Fibroblast of skin of right biceps (primary cell): ENCODE measurements at regions not wholly inside any gene's neighbourhood (a gene's known extent, or its start where the extent isn't known, plus 50 kb on each side); places are given as distances from the start of the nearest gene placed in this dataset.
"Not testable (repeated sequence)": the region's sequence is repeated elsewhere in the genome, so short reads cannot be mapped to it uniquely, and the experiment has no call there.

Source experiments
- DNase-seq: peaks from one replicate; pipeline ENCODE4 v3.0.0-alpha.2; 2013

- no peak for DNase-seq
Observed at GRCh38 chr13:83453300-83453699, 429.0 kb downstream of the SLITRK1 start.

- DNase-seq, result no peak
Observed at GRCh38 chr13:83452292-83452950, 429.9 kb downstream of the SLITRK1 start.

- DNase-seq, result peak; percentile 28
Observed at GRCh38 chr13:83450591-83450990, 431.7 kb downstream of the SLITRK1 start.

GRCh38 chr13:83449668-83450395 is 432.4 kb downstream of the SLITRK1 start:
- peak; percentile 84 for DNase-seq

- no peak for DNase-seq
Observed at GRCh38 chr13:83440465-83440864, 441.8 kb downstream of the SLITRK1 start.

- not testable (repeated sequence) for DNase-seq
Observed at GRCh38 chr13:83439464-83439863, 442.8 kb downstream of the SLITRK1 start.

- DNase-seq, result no peak
Observed at GRCh38 chr13:83423861-83424260, 458.4 kb downstream of the SLITRK1 start.

GRCh38 chr13:83423381-83423780 is 458.9 kb downstream of the SLITRK1 start:
- DNase-seq, result no peak

- peak; percentile 14 for DNase-seq
Observed at GRCh38 chr13:83414393-83414792, 467.9 kb downstream of the SLITRK1 start.

GRCh38 chr13:83386609-83387008 is 495.7 kb downstream of the SLITRK1 start:
- DNase-seq, result no peak

GRCh38 chr13:83378908-83379307 is 503.4 kb downstream of the SLITRK1 start:
- peak; percentile 31 for DNase-seq

- peak; percentile 2 for DNase-seq
Observed at GRCh38 chr13:83377491-83377890, 504.8 kb downstream of the SLITRK1 start.

- DNase-seq, result peak; percentile 3
Observed at GRCh38 chr13:83372786-83373185, 509.5 kb downstream of the SLITRK1 start.

- DNase-seq, result no peak
Observed at GRCh38 chr13:83365723-83366122, 516.6 kb downstream of the SLITRK1 start.

- DNase-seq, result no peak
Observed at GRCh38 chr13:83355041-83355440, 527.2 kb downstream of the SLITRK1 start.

- peak; percentile 27 for DNase-seq
Observed at GRCh38 chr13:83352391-83352790, 529.9 kb downstream of the SLITRK1 start.

- DNase-seq, result peak; percentile 68
Observed at GRCh38 chr13:83350569-83350968, 531.7 kb downstream of the SLITRK1 start.

GRCh38 chr13:83344518-83344917 is 537.8 kb downstream of the SLITRK1 start:
- no peak for DNase-seq

GRCh38 chr13:83340170-83340569 is 542.1 kb downstream of the SLITRK1 start:
- DNase-seq, result no peak

GRCh38 chr13:83333614-83334388 is 548.5 kb downstream of the SLITRK1 start:
- no peak for DNase-seq

- DNase-seq, result no peak
Observed at GRCh38 chr13:83332751-83333150, 549.5 kb downstream of the SLITRK1 start.

- peak; percentile 25 for DNase-seq
Observed at GRCh38 chr13:83327091-83327490, 555.2 kb downstream of the SLITRK1 start.

GRCh38 chr13:83325125-83325853 is 557.0 kb downstream of the SLITRK1 start:
- peak; percentile 81 for DNase-seq
